Karpas-422 (cell line): ENCODE measurements at regions not wholly inside any gene's neighbourhood (a gene's known extent, or its start where the extent isn't known, plus 50 kb on each side); places are given as distances from the start of the nearest gene placed in this dataset.

ENCODE experiments used
- DNase-seq: peaks from one replicate; pipeline ENCODE4 v3.0.0-alpha.2; 2015
- H2AFZ ChIP-seq: fragments of 200-600 bp; sonication (generic); 2 replicates; pipeline ENCODE4 v1.6.1; 2014; ENCODE audit warnings: antibody characterized with exemption, low read length, mixed read lengths
- H3K27ac ChIP-seq: fragments of 200-600 bp; sonication (generic); 2 replicates; pipeline ENCODE4 v1.5.1; 2014; ENCODE audit warnings: mild to moderate bottlenecking, low read length, moderate library complexity
- H3K27me3 ChIP-seq: fragments of 200-600 bp; sonication (generic); 2 replicates; pipeline ENCODE4 v1.6.1; 2014; ENCODE audit warnings: low read length, mixed read lengths
- H3K36me3 ChIP-seq: fragments of 200-600 bp; sonication (generic); 2 replicates; pipeline ENCODE4 v1.6.1; 2014; ENCODE audit warnings: low read length, mixed read lengths; ENCODE audit not compliant: insufficient read depth
- H3K4me1 ChIP-seq: fragments of 200-600 bp; sonication (generic); 2 replicates; pipeline ENCODE4 v1.6.1; 2014; ENCODE audit warnings: mild to moderate bottlenecking, low read length, mixed read lengths
- H3K4me2 ChIP-seq: fragments of 200-600 bp; sonication (generic); 2 replicates; pipeline ENCODE4 v1.6.1; 2014; ENCODE audit warnings: low read length, low read depth, mild to moderate bottlenecking; ENCODE audit not compliant: poor library complexity, severe bottlenecking
- H3K4me3 ChIP-seq: fragments of 200-600 bp; sonication (generic); 2 replicates; pipeline ENCODE4 v1.5.1; 2014; ENCODE audit warnings: mild to moderate bottlenecking, antibody characterized with exemption, low read length, mixed read lengths
- H3K79me2 ChIP-seq: fragments of 200-600 bp; sonication (generic); 2 replicates; pipeline ENCODE4 v1.6.1; 2014; ENCODE audit warnings: mild to moderate bottlenecking, low read length, mixed read lengths
- H3K9ac ChIP-seq: fragments of 200-600 bp; sonication (generic); 2 replicates; pipeline ENCODE4 v1.6.0; 2014; ENCODE audit warnings: low read length
- H3K9me2 ChIP-seq: fragments of 200-600 bp; sonication (generic), shearing (Covaris generic); replicated peaks from 2 replicates; pipeline ENCODE4 v1.6.0; 2014; ENCODE audit warnings: mild to moderate bottlenecking, low read length, moderate library complexity; ENCODE audit not compliant: insufficient read depth
- H3K9me3 ChIP-seq: fragments of 300-700, 200-600 bp; sonication (generic); 2 replicates; pipeline ENCODE4 v1.6.1; 2014; ENCODE audit warnings: low read length, mixed read lengths
- H4K20me1 ChIP-seq: fragments of 200-600 bp; sonication (generic); 2 replicates; pipeline ENCODE4 v1.6.1; 2014; ENCODE audit warnings: mild to moderate bottlenecking, antibody characterized with exemption, low read length, low read depth; ENCODE audit not compliant: insufficient read depth

DNA sequence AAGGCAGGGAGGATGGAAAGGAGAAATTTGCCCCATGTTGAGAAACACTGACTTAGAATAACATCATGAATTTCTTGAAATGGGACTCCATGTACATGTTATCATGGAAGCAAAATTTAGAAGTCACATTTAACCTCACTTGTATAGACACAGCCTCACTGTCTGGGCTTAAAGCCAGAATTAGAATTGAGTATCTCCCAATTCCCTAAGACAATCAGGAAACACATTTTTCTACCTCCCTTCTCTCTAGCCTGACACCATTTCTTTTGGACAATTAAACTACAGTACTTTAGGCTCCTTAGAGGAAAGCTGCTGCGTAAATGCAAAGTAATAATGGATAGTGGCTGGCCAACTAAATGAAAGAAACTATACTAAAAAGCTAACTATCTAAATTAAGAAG lies 795.5 kb downstream of the C12orf50 start:
- no peak overlapping the region for H3K27ac ChIP-seq
- no peak overlapping the region for H3K9ac ChIP-seq
- no peaks in the 10 kb centered on the region for H4K20me1 ChIP-seq
- H3K27me3 ChIP-seq: no peaks in the 10 kb centered on the region
- no peak overlapping the region for H2AFZ ChIP-seq
- no peaks in the 10 kb centered on the region for H3K36me3 ChIP-seq
- H3K4me2 ChIP-seq: no peak overlapping the region
- no peaks in the 10 kb centered on the region for H3K79me2 ChIP-seq
- no peaks in the 10 kb centered on the region for H3K4me1 ChIP-seq
- no peak overlapping the region for H3K4me3 ChIP-seq
- H3K9me3 ChIP-seq: peaks cover 34% of the 10 kb centered on the region
- DNase-seq: no peak
- no peaks in the 10 kb centered on the region for H3K9me2 ChIP-seq

DNA sequence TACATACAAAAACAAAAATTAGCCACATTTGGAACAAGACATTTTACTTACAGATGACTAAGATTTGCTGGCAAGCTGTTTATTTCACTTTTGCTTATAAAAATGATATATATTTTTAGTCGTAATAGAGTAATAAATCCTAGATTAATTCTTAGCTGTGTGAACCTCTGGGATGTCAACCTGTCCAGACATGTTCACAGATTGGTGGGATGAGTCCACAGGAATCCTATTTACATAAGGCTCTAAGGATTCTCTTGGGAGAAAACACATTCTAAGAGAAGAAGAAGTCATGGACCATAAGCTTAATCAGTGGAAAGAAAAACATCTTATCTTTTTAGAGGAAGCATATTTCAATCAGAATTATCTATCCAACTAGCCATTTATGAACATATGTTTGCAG lies 797.4 kb downstream of the C12orf50 start:
- H3K27ac ChIP-seq: no peak overlapping the region
- H3K79me2 ChIP-seq: no peaks in the 10 kb centered on the region
- H3K36me3 ChIP-seq: no peaks in the 10 kb centered on the region
- H3K9ac ChIP-seq: no peak overlapping the region
- peaks cover 24% of the 10 kb centered on the region for H3K9me3 ChIP-seq
- no peak overlapping the region for H2AFZ ChIP-seq
- no peak overlapping the region for H3K4me2 ChIP-seq
- no peaks in the 10 kb centered on the region for H3K4me1 ChIP-seq
- no peak for DNase-seq
- H3K27me3 ChIP-seq: no peaks in the 10 kb centered on the region
- no peak overlapping the region for H3K4me3 ChIP-seq
- H3K9me2 ChIP-seq: no peaks in the 10 kb centered on the region
- no peaks in the 10 kb centered on the region for H4K20me1 ChIP-seq

DNA sequence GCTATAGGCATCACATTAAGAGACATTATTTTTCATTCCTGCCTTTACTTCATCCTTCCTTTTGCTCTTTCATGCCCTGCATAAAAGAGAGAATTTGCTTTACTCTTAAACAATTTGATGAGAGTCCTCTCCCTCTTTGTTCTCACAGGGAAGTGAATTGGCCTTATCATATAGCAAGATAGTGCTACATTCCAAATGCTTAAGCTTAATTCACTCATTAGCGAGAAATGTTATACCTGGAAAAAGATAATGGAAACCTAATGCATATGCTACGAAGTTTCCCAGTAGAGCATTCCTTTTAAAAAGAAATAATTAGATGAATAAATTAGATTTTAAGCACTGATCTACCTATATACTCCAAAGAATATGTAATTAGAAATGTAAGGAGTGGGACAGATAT lies 798.8 kb downstream of the C12orf50 start:
- no peaks in the 10 kb centered on the region for H3K4me1 ChIP-seq
- H3K4me2 ChIP-seq: no peak overlapping the region
- no peak overlapping the region for H3K27ac ChIP-seq
- H3K9me3 ChIP-seq: peaks cover 24% of the 10 kb centered on the region
- H3K36me3 ChIP-seq: no peaks in the 10 kb centered on the region
- H4K20me1 ChIP-seq: no peaks in the 10 kb centered on the region
- H3K4me3 ChIP-seq: no peak overlapping the region
- H3K9me2 ChIP-seq: no peaks in the 10 kb centered on the region
- no peaks in the 10 kb centered on the region for H3K27me3 ChIP-seq
- H3K9ac ChIP-seq: no peak overlapping the region
- H3K79me2 ChIP-seq: no peaks in the 10 kb centered on the region
- DNase-seq: no peak
- no peak overlapping the region for H2AFZ ChIP-seq

DNA sequence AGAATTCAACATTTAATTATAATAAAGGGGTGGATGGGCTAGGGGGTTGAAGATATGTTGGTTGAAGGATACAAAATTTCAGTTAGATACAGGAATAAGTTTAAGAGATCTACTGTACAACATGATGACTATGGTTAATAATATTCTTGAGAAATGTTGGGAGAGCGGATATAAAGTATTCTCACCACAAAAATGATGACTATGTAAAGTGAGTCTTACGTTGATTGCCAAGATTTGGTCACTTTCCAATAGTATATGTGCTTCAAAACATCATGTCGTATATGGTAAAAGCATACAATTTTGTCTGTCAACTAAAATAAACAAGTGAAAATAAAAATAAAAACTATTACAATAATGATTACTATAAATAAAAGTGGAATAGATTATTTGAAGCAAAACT lies 802.0 kb downstream of the C12orf50 start:
- no peak overlapping the region for H2AFZ ChIP-seq
- peaks cover 29% of the 10 kb centered on the region for H3K9me3 ChIP-seq
- no peak overlapping the region for H3K4me3 ChIP-seq
- H3K9me2 ChIP-seq: no peaks in the 10 kb centered on the region
- DNase-seq: no peak
- no peak overlapping the region for H3K27ac ChIP-seq
- no peaks in the 10 kb centered on the region for H3K36me3 ChIP-seq
- no peaks in the 10 kb centered on the region for H3K27me3 ChIP-seq
- no peaks in the 10 kb centered on the region for H4K20me1 ChIP-seq
- H3K4me1 ChIP-seq: no peaks in the 10 kb centered on the region
- H3K9ac ChIP-seq: no peak overlapping the region
- no peak overlapping the region for H3K4me2 ChIP-seq
- H3K79me2 ChIP-seq: no peaks in the 10 kb centered on the region

DNA sequence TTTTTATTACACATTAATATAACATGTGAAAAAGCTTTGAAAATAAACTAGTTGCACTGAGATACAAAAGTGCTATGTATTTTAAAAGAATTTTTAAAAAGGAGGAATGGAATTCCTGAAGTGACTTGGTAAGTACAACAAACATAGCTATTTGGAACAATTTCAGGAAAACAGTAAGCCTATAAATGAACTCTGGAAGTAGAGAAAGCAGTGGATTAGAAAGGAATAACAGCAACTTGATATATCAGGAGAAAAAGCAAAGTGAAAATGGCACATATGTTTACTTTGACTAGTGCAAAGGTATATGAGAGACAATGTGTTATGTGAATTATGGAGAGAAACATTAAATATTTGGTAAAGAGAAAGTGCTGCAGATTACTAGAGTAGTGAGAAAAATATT lies 811.7 kb downstream of the C12orf50 start:
- Histone ChIP-seq H3K36me3 (no peaks in the 10 kb centered on the region), H3K27ac (no peak overlapping the region), H4K20me1 (no peaks in the 10 kb centered on the region), H3K4me3 (no peak overlapping the region), H3K4me1 (no peaks in the 10 kb centered on the region), H3K27me3 (no peaks in the 10 kb centered on the region), H3K9me2 (no peaks in the 10 kb centered on the region), H3K9me3 (peaks cover 19% of the 10 kb centered on the region), H3K79me2 (no peaks in the 10 kb centered on the region), H3K4me2 (no peak overlapping the region), H3K9ac (no peak overlapping the region), H2AFZ (no peak overlapping the region)
- DNase-seq: no peak

DNA sequence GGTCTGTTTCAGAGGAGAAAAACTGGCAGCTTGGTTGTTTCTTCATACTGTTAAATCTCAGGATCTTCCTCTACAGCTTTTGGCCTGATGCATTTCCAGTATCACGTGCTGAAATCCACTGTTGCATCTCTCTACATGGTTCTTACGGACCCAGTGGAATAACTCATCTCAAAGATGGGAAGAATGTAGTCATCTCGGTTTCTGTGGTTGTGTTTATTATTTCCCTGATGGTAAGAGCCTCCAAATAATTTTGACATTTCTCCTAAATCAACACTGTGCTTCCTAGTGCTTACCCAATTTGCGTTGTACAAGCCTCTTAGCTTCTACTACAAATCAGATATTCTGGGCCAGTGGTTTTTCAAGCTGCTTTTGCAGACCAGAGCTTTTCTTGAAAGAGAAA lies 812.8 kb downstream of the C12orf50 start:
- Histone ChIP-seq H3K9ac (no peak overlapping the region), H3K4me3 (no peak overlapping the region), H4K20me1 (no peaks in the 10 kb centered on the region), H3K4me2 (no peak overlapping the region), H3K9me2 (no peaks in the 10 kb centered on the region), H2AFZ (no peak overlapping the region), H3K27me3 (no peaks in the 10 kb centered on the region), H3K9me3 (peaks cover 22% of the 10 kb centered on the region), H3K36me3 (no peaks in the 10 kb centered on the region), H3K27ac (no peak overlapping the region), H3K4me1 (no peaks in the 10 kb centered on the region), H3K79me2 (no peaks in the 10 kb centered on the region)
- DNase-seq: no peak

DNA sequence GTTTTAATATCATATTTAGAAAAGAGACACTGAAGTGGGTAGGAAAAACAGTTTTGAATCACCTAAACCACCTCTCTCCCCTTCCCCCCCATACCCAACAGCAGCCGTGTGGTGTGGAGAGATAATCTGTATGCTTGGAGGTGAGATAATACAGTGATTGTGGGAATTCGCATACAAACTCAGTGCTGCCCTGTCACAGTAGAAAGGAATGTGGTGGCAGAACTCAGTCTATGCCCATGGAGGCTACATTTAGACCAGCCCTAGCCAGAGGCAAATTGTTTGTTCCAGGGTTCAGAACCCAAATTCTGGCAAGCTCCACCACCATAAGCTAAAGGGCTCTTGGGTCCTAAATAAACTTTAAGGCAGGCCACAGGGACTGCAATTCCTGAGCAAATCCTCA lies 827.0 kb downstream of the C12orf50 start:
- DNase-seq: no peak
- Histone ChIP-seq H4K20me1 (no peaks in the 10 kb centered on the region), H2AFZ (no peak overlapping the region), H3K36me3 (no peaks in the 10 kb centered on the region), H3K4me1 (no peaks in the 10 kb centered on the region), H3K79me2 (no peaks in the 10 kb centered on the region), H3K4me3 (no peak overlapping the region), H3K9me3 (peaks cover 56% of the 10 kb centered on the region), H3K27ac (no peak overlapping the region), H3K9ac (no peak overlapping the region), H3K9me2 (no peaks in the 10 kb centered on the region), H3K27me3 (no peaks in the 10 kb centered on the region), H3K4me2 (no peak overlapping the region)

DNA sequence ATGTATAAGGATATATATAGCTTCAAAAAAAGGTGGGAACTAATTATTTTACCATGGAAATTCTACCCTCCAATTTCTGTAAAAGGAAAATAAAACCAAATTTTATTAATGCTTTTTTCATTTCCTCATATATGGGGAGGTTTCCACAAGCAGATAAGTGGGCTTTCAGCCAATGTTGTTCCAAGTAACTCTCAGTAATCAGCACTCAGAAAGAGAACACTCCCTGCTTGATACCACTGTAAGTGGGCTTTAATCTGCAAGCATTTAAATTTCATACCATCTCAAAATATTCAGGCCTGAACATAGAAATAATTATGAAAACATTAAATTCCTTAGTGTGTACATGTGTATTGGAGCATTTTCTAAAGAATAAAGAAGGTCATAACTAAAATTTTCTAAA lies 827.6 kb downstream of the C12orf50 start:
- no peak overlapping the region for H3K4me2 ChIP-seq
- H3K9me2 ChIP-seq: no peaks in the 10 kb centered on the region
- H3K9ac ChIP-seq: no peak overlapping the region
- H3K27ac ChIP-seq: no peak overlapping the region
- no peak for DNase-seq
- no peaks in the 10 kb centered on the region for H3K27me3 ChIP-seq
- H3K4me3 ChIP-seq: no peak overlapping the region
- no peaks in the 10 kb centered on the region for H4K20me1 ChIP-seq
- H3K36me3 ChIP-seq: no peaks in the 10 kb centered on the region
- H2AFZ ChIP-seq: no peak overlapping the region
- H3K4me1 ChIP-seq: no peaks in the 10 kb centered on the region
- H3K79me2 ChIP-seq: no peaks in the 10 kb centered on the region
- H3K9me3 ChIP-seq: peaks cover 52% of the 10 kb centered on the region

DNA sequence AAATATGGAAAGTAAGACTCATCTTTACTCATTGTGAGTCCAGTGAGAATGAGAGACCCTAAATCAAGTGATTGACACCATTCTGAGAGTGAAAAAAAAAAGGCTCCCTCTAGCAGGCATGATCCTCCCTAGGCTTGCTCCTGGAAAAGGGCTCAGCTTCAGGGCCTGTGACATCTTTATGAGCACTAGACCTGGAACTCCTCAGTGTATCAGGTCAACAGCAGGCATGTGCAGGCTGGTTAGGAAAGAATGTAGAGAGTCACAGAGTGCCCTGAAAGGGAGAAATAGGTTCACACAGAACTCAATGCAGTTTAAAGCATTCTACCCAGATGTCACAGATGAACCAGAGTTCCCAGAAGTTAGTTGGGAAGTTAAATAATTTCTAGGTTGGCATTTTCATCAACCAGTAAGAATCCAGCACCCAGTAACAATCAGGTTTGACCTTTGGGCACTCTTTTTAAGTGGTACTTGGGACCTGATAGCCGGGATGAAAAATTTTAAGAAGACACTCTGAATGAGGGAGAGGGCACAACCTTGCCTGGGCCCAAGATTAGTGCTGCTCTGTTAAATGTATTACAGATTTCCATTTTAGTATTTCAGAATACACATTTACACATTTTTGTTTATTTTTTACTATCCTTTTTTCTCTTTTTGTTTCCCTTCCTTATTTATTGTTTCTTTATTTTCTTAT lies 828.8 kb downstream of the C12orf50 start:
- DNase-seq: no peak

More for the DNA sequence above, 828.8 kb downstream of the C12orf50 start:
- Histone ChIP-seq H3K4me2 (no peak overlapping the region), H3K27ac (no peak overlapping the region), H3K9me3 (peaks cover 53% of the 10 kb centered on the region), H3K79me2 (no peaks in the 10 kb centered on the region), H3K4me3 (no peak overlapping the region), H4K20me1 (no peaks in the 10 kb centered on the region), H3K9me2 (no peaks in the 10 kb centered on the region), H3K27me3 (no peaks in the 10 kb centered on the region), H3K4me1 (no peaks in the 10 kb centered on the region), H2AFZ (no peak overlapping the region), H3K9ac (no peak overlapping the region), H3K36me3 (no peaks in the 10 kb centered on the region)
